ENCODE measurements at regions not wholly inside any gene's neighbourhood (a gene's known extent, or its start where the extent isn't known, plus 50 kb on each side); places are given as distances from the start of the nearest gene placed in this dataset.

- TF ChIP-seq, protein P1, sequence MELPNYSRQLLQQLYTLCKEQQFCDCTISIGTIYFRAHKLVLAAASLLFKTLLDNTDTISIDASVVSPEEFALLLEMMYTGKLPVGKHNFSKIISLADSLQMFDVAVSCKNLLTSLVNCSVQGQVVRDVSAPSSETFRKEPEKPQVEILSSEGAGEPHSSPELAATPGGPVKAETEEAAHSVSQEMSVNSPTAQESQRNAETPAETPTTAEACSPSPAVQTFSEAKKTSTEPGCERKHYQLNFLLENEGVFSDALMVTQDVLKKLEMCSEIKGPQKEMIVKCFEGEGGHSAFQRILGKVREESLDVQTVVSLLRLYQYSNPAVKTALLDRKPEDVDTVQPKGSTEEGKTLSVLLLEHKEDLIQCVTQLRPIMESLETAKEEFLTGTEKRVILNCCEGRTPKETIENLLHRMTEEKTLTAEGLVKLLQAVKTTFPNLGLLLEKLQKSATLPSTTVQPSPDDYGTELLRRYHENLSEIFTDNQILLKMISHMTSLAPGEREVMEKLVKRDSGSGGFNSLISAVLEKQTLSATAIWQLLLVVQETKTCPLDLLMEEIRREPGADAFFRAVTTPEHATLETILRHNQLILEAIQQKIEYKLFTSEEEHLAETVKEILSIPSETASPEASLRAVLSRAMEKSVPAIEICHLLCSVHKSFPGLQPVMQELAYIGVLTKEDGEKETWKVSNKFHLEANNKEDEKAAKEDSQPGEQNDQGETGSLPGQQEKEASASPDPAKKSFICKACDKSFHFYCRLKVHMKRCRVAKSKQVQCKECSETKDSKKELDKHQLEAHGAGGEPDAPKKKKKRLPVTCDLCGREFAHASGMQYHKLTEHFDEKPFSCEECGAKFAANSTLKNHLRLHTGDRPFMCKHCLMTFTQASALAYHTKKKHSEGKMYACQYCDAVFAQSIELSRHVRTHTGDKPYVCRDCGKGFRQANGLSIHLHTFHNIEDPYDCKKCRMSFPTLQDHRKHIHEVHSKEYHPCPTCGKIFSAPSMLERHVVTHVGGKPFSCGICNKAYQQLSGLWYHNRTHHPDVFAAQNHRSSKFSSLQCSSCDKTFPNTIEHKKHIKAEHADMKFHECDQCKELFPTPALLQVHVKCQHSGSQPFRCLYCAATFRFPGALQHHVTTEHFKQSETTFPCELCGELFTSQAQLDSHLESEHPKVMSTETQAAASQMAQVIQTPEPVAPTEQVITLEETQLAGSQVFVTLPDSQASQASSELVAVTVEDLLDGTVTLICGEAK (IDR thresholded peaks at IDR 0.05): no peak
- TF ChIP-seq, protein P1 (CRISPR knock-in tag; IDR thresholded peaks at IDR 0.05): no peak
- TF ChIP-seq ZNF605 (CRISPR knock-in tag; IDR thresholded peaks at IDR 0.05) (no peak), ZNF441 (CRISPR knock-in tag; IDR thresholded peaks at IDR 0.05; ENCODE audit: borderline replicate concordance) (no peak), KDM1A (CRISPR knock-in tag; IDR thresholded peaks at IDR 0.05) (no peak), JUNB (CRISPR knock-in tag; IDR thresholded peaks at IDR 0.05; ENCODE audit: borderline replicate concordance) (no peak)
- TF ChIP-seq, protein P2, sequence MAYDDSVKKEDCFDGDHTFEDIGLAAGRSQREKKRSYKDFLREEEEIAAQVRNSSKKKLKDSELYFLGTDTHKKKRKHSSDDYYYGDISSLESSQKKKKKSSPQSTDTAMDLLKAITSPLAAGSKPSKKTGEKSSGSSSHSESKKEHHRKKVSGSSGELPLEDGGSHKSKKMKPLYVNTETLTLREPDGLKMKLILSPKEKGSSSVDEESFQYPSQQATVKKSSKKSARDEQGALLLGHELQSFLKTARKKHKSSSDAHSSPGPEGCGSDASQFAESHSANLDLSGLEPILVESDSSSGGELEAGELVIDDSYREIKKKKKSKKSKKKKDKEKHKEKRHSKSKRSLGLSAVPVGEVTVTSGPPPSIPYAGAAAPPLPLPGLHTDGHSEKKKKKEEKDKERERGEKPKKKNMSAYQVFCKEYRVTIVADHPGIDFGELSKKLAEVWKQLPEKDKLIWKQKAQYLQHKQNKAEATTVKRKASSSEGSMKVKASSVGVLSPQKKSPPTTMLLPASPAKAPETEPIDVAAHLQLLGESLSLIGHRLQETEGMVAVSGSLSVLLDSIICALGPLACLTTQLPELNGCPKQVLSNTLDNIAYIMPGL (CRISPR knock-in tag; IDR thresholded peaks at IDR 0.05; ENCODE audit: borderline replicate concordance in 1 of 2, low read depth in 1 of 2): no peak
These were observed 365.2 kb downstream of the HGF start (continued) for GRCh38 chr7:81404669-81405068.

Data from HepG2 (cell line).